ENCODE measurements at regions not wholly inside any gene's neighbourhood (a gene's known extent, or its start where the extent isn't known, plus 50 kb on each side); places are given as distances from the start of the nearest gene placed in this dataset.
A peak's percentile ranks its signal among the peaks of the same experiment; 100 is the strongest.

GRCh38 chr3:115513416-115513800, 109.9 kb upstream of the GAP43 start:
- Histone ChIP-seq H2BK12ac (ENCODE audit: insufficient read length, low read depth, low read length) (no peak overlapping the region), H4K20me1 (ENCODE audit: control insufficient read depth, insufficient read depth, insufficient read length) (no peaks in the 10 kb centered on the region), H3K27ac (ENCODE audit: insufficient read length, low read depth, low read length) (no peak overlapping the region), H3K18ac (ENCODE audit: insufficient read length, low read depth, low read length) (no peak overlapping the region), H3K14ac (ENCODE audit: insufficient read depth, low read length) (no peak overlapping the region), H4K8ac (replicated peaks; ENCODE audit: insufficient read length, low read depth, low read length) (no peak overlapping the region), H3K4ac (ENCODE audit: low read depth, low read length) (no peak overlapping the region), H3K9me3 (ENCODE audit: control insufficient read depth, low read depth, low read length) (no peaks in the 10 kb centered on the region), H3T11ph (ENCODE audit: low read length) (no peak overlapping the region), H3K9ac (ENCODE audit: extremely low read depth, insufficient read length, low read length) (no peak overlapping the region), H4K5ac (ENCODE audit: insufficient read length, low read depth, low read length) (no peak overlapping the region), H2BK15ac (ENCODE audit: low read depth, low read length) (no peak overlapping the region), H2BK5ac (ENCODE audit: insufficient read length, low read length) (no peak overlapping the region), H2BK20ac (ENCODE audit: low read depth, low read length, poor library complexity, severe bottlenecking) (no peak overlapping the region), H2BK120ac (ENCODE audit: low read depth, low read length, poor library complexity, severe bottlenecking) (no peak overlapping the region), H3K4me2 (ENCODE audit: insufficient read depth, insufficient read length, low read length) (peak overlapping the region; percentile 89), H3K23me2 (ENCODE audit: insufficient read length, low read depth, low read length, poor library complexity, severe bottlenecking) (peaks cover 7% of the 10 kb centered on the region), H2AFZ (ENCODE audit: low read length) (peak overlapping the region; percentile 69), H3K27me3 (ENCODE audit: insufficient read depth, low read length) (no peaks in the 10 kb centered on the region), H4K91ac (ENCODE audit: insufficient read length, low read depth, low read length) (no peak overlapping the region), H3K56ac (ENCODE audit: insufficient read length, low read depth, low read length) (no peak overlapping the region), H3K79me1 (ENCODE audit: insufficient read depth, low read depth, low read length, poor library complexity, severe bottlenecking) (no peaks in the 10 kb centered on the region), H3K79me2 (ENCODE audit: insufficient read depth, low read length) (no peaks in the 10 kb centered on the region), H3K23ac (ENCODE audit: insufficient read length, low read depth, low read length) (no peak overlapping the region), H2AK5ac (ENCODE audit: insufficient read length, low read length) (no peak overlapping the region), H3K4me1 (ENCODE audit: insufficient read depth, low read length) (peaks cover 1% of the 10 kb centered on the region; the same call in 1 of the 2 replicates)
- H3K4me1 Mint-ChIP-seq = peaks cover 39 to 42% of the 10 kb centered on the region in 2 experiments
- no peak for TF ChIP-seq CTCF (conservative IDR thresholded peaks at IDR 0.05)
- peaks cover 2% of the 10 kb centered on the region; the same call in 1 of the 2 replicates for H3K27me3 Mint-ChIP-seq (ENCODE audit: low read depth)
- no CpG with 5 or more reads among the region's 5 CpGs for WGBS (ENCODE audit: extremely low coverage, insufficient read length, low lambda C conversion rate)
- DNase-seq = no peak
- no peaks in the 10 kb centered on the region; a peak in 1 of 5 replicates for H3K9me3 Mint-ChIP-seq
- H3K27ac Mint-ChIP-seq = peak overlapping the region; percentile 97 to 99 (median 99)
- peak overlapping the region; percentile 82 to 88 for H3K4me3 Mint-ChIP-seq
- no peaks in the 10 kb centered on the region; a peak in 2 of 7 replicates for H3K36me3 Mint-ChIP-seq (ENCODE audit: insufficient read depth in 1 of 3, low read depth in 3 of 3)

Measured in H9 (cell line).